PC-3 (cell line): ENCODE measurements at regions not wholly inside any gene's neighbourhood (a gene's known extent, or its start where the extent isn't known, plus 50 kb on each side); places are given as distances from the start of the nearest gene placed in this dataset.

Experiments
- ATAC-seq: fragments of 200-7000 bp; cut with Tn5 transposase; 2 replicates; pipeline ENCODE4 v1.9.1; 2020; ENCODE audit warnings: mild to moderate bottlenecking, moderate library complexity
- BruUV-seq: library from RNA; stranded (reverse); fragments of 400-500 nt; replicated peaks from 2 replicates; lab custom pipeline; 2021; lab: Mats Ljungman, UMichigan
- CTCF ChIA-PET: fragments of 300-600 bp; sonication (Branson Sonifier 250); formaldehyde crosslinking; loops from one replicate; lab custom pipeline; 2022; ENCODE audit warnings: antibody characterized with exemption; lab: Charles Lee
- POLR2A ChIA-PET: fragments of 300-600 bp; sonication (Branson Sonifier 250); formaldehyde crosslinking; loops from one replicate; lab custom pipeline; 2022; ENCODE audit warnings: antibody characterized with exemption; ENCODE audit not compliant: unreplicated experiment; lab: Charles Lee
- DNase-seq: peaks from one replicate; pipeline ENCODE4 v3.0.0-alpha.2; 2015
- H2AFZ ChIP-seq: fragments of 300-600 bp; sonication (generic); 2 replicates; pipeline ENCODE4 v1.6.0; 2016; ENCODE audit warnings: antibody characterized with exemption, low read length
- H3F3A ChIP-seq: fragments of 300-600 bp; sonication (generic); one replicate; pipeline ENCODE4 v1.6.0; 2017; ENCODE audit warnings: antibody characterized with exemption, low read length, control low read depth, mild to moderate bottlenecking; ENCODE audit not compliant: unreplicated experiment
- H3K27ac ChIP-seq: fragments of 300-600 bp; sonication (generic); 2 replicates; pipeline ENCODE4 v1.5.1; 2016; ENCODE audit warnings: mild to moderate bottlenecking, low read length
- H3K27me3 ChIP-seq: fragments of 300-600 bp; sonication (generic); 2 replicates; pipeline ENCODE4 v1.6.1; 2016; ENCODE audit warnings: low read length, mixed read lengths
- H3K36me3 ChIP-seq: fragments of 300-600 bp; sonication (generic); 2 replicates; pipeline ENCODE4 v1.6.1; 2016; ENCODE audit warnings: low read depth, mixed run types, low read length, mixed read lengths
- H3K4me1 ChIP-seq: fragments of 300-600 bp; sonication (generic); 2 replicates; pipeline ENCODE4 v1.5.1; 2016; ENCODE audit warnings: low read length; ENCODE audit not compliant: insufficient read depth
- H3K4me2 ChIP-seq: fragments of 300-600 bp; sonication (generic); 2 replicates; pipeline ENCODE4 v1.6.0; 2016; ENCODE audit warnings: low read length
- H3K4me3 ChIP-seq: fragments of 300-600 bp; sonication (generic); 2 replicates; pipeline ENCODE4 v1.5.1; 2016; ENCODE audit warnings: mild to moderate bottlenecking, low read length, mixed read lengths
- H3K79me2 ChIP-seq: fragments of 300-600 bp; sonication (generic); 2 replicates; pipeline ENCODE4 v1.6.1; 2017; ENCODE audit warnings: low read length, mixed read lengths
- H3K9ac ChIP-seq: fragments of 300-600 bp; sonication (generic); 2 replicates; pipeline ENCODE4 v1.6.0; 2016; ENCODE audit warnings: mild to moderate bottlenecking, low read length
- H3K9me2 ChIP-seq: fragments of 300-600 bp; sonication (generic); replicated peaks from 2 replicates; pipeline ENCODE4 v1.6.1; 2016; ENCODE audit warnings: mixed run types, low read length, mixed read lengths
- H3K9me3 ChIP-seq: fragments of 300-600 bp; sonication (generic); 2 replicates; pipeline ENCODE4 v1.6.1; 2016; ENCODE audit warnings: low read length, mixed read lengths
- H4K20me1 ChIP-seq: fragments of 300-600 bp; sonication (generic); 2 replicates; pipeline ENCODE4 v1.6.1; 2016; ENCODE audit warnings: low read length, mixed read lengths
- CTCF ChIP-seq: fragments of 300-600 bp; sonication (generic); conservative IDR thresholded peaks from 2 replicates; pipeline ENCODE4 v1.5.1; 2017; ENCODE audit warnings: antibody characterized with exemption, low read depth, mild to moderate bottlenecking, low read length
- EZH2 ChIP-seq: fragments of 300-600 bp; sonication (generic); IDR thresholded peaks from one replicate; pipeline ENCODE4 v1.6.1; 2017; ENCODE audit warnings: antibody characterized with exemption, mild to moderate bottlenecking, low read length; ENCODE audit not compliant: unreplicated experiment
- EZH2phosphoT487 ChIP-seq: fragments of 300-600 bp; sonication (generic); IDR thresholded peaks from 2 replicates; pipeline ENCODE4 v1.6.1; 2018; ENCODE audit warnings: mild to moderate bottlenecking, antibody characterized with exemption, low read length, borderline replicate concordance
- intact Hi-C: fragments of 100-400 bp; cut with micrococcal nuclease; formaldehyde crosslinking; loops from 2 replicates; pipeline ENCODE4 v1.9.0; 2023

GRCh38 chr10:8473205-8473604, 418.7 kb downstream of the GATA3 start:
- Histone ChIP-seq H3K4me1 (no peaks in the 10 kb centered on the region), H3K36me3 (no peaks in the 10 kb centered on the region), H3K27ac (no peak overlapping the region), H3K9me2 (no peaks in the 10 kb centered on the region), H3F3A (no peaks in the 10 kb centered on the region), H3K79me2 (no peaks in the 10 kb centered on the region), H3K9ac (no peak overlapping the region), H3K4me3 (no peak overlapping the region), H3K9me3 (no peaks in the 10 kb centered on the region), H3K27me3 (no peaks in the 10 kb centered on the region), H3K4me2 (no peak overlapping the region), H4K20me1 (no peaks in the 10 kb centered on the region), H2AFZ (no peak overlapping the region)
- DNase-seq (peak; percentile 34), ATAC-seq (no peak)
- intact Hi-C loops: loop anchor here (1.0 to 10.0 kb wide), 3 partner anchors 138 to 601 kb away; no protein-coding TSS in a partner anchor
- POLR2A ChIA-PET: interaction anchor here (0.7 kb wide), 1 partner anchor 117 kb away, joined by 3 read pairs; no protein-coding TSS in a partner anchor
- peak; percentile 50 for TF ChIP-seq CTCF
- no peak for TF ChIP-seq EZH2phosphoT487
- no TSS peak for BruUV-seq
- CTCF ChIA-PET: interaction anchor here (0.7 kb wide), 1 partner anchor 313 kb away, joined by 3 read pairs; no protein-coding TSS in a partner anchor

GRCh38 chr10:8477300-8477699, 422.8 kb downstream of the GATA3 start:
- Histone ChIP-seq H3K27ac (no peak overlapping the region), H2AFZ (no peak overlapping the region), H3K4me1 (no peaks in the 10 kb centered on the region), H3K9me3 (no peaks in the 10 kb centered on the region), H3K79me2 (no peaks in the 10 kb centered on the region), H3F3A (no peaks in the 10 kb centered on the region), H3K4me2 (no peak overlapping the region), H4K20me1 (no peaks in the 10 kb centered on the region), H3K9me2 (no peaks in the 10 kb centered on the region), H3K4me3 (no peak overlapping the region), H3K36me3 (no peaks in the 10 kb centered on the region), H3K27me3 (no peaks in the 10 kb centered on the region; the same call in 1 of the 2 replicates), H3K9ac (no peak overlapping the region)
- intact Hi-C loops: loop anchor here (10.0 kb wide), 1 partner anchor 142 kb away; no protein-coding TSS in a partner anchor
- TF ChIP-seq EZH2 (no peak), CTCF (no peak), EZH2phosphoT487 (no peak)
- POLR2A ChIA-PET: no interaction called here
- CTCF ChIA-PET: no interaction called here
- no TSS peak for BruUV-seq
- ATAC-seq (no peak), DNase-seq (no peak)

- Histone ChIP-seq H3K9ac (no peak overlapping the region), H3K4me3 (no peak overlapping the region), H3K4me2 (no peak overlapping the region), H3K9me2 (no peaks in the 10 kb centered on the region), H3F3A (no peaks in the 10 kb centered on the region), H2AFZ (no peak overlapping the region), H3K4me1 (no peaks in the 10 kb centered on the region), H3K27me3 (peaks cover 22% of the 10 kb centered on the region), H4K20me1 (no peaks in the 10 kb centered on the region), H3K79me2 (no peaks in the 10 kb centered on the region), H3K9me3 (no peaks in the 10 kb centered on the region), H3K36me3 (no peaks in the 10 kb centered on the region), H3K27ac (no peak overlapping the region)
- no TSS peak for BruUV-seq
- POLR2A ChIA-PET: no interaction called here
- TF ChIP-seq CTCF: no peak
- no peak for TF ChIP-seq EZH2phosphoT487
- no peak for TF ChIP-seq EZH2
- DNase-seq (no peak), ATAC-seq (no peak)
- intact Hi-C loops: no loop called here
- CTCF ChIA-PET: no interaction called here
Observed at GRCh38 chr10:8481718-8482504, 427.4 kb downstream of the GATA3 start.
